HG02973 (cell line): ENCODE measurements at regions not wholly inside any gene's neighbourhood (a gene's known extent, or its start where the extent isn't known, plus 50 kb on each side); places are given as distances from the start of the nearest gene placed in this dataset.

ENCODE experiments used
- ATAC-seq: cut with Tn5 transposase; IDR thresholded peaks from one replicate; pipeline ENCODE4 v1.9.1; 2021; ENCODE audit warnings: moderate library complexity; ENCODE audit not compliant: unreplicated experiment

GRCh38 chr11:87437844-87438223 lies 400.1 kb downstream of the TMEM135 start:
- ATAC-seq = no peak

- no peak for ATAC-seq
Observed at GRCh38 chr11:87437133-87437843, 399.6 kb downstream of the TMEM135 start.

- ATAC-seq = no peak
Observed at GRCh38 chr11:87432022-87432421, 394.3 kb downstream of the TMEM135 start.

GRCh38 chr11:87431392-87431791 lies 393.7 kb downstream of the TMEM135 start:
- no peak for ATAC-seq

- ATAC-seq = no peak
Observed at GRCh38 chr11:87430821-87431220, 393.1 kb downstream of the TMEM135 start.

GRCh38 chr11:87429996-87430395 lies 392.3 kb downstream of the TMEM135 start:
- ATAC-seq = no peak

- no peak for ATAC-seq
Observed at GRCh38 chr11:87428266-87428665, 390.5 kb downstream of the TMEM135 start.

GRCh38 chr11:87425943-87426342 lies 388.2 kb downstream of the TMEM135 start:
- ATAC-seq = no peak

GRCh38 chr11:87425391-87425790 lies 387.7 kb downstream of the TMEM135 start:
- ATAC-seq = no peak

GRCh38 chr11:87423161-87423560 lies 385.4 kb downstream of the TMEM135 start:
- ATAC-seq = no peak

GRCh38 chr11:87422566-87422965 lies 384.8 kb downstream of the TMEM135 start:
- ATAC-seq = no peak

GRCh38 chr11:87421422-87421821 lies 383.7 kb downstream of the TMEM135 start:
- peak; percentile 90 for ATAC-seq

GRCh38 chr11:87417951-87418350 lies 380.2 kb downstream of the TMEM135 start:
- ATAC-seq = no peak

GRCh38 chr11:87405843-87406242 lies 368.1 kb downstream of the TMEM135 start:
- ATAC-seq = no peak

GRCh38 chr11:87405356-87405755 lies 367.6 kb downstream of the TMEM135 start:
- ATAC-seq = no peak

- ATAC-seq = no peak
Observed at GRCh38 chr11:87401653-87402052, 363.9 kb downstream of the TMEM135 start.

- no peak for ATAC-seq
Observed at GRCh38 chr11:87399341-87399740, 361.6 kb downstream of the TMEM135 start.

GRCh38 chr11:87398931-87399330 lies 361.2 kb downstream of the TMEM135 start:
- ATAC-seq = no peak

GRCh38 chr11:87397011-87397865 lies 359.5 kb downstream of the TMEM135 start:
- ATAC-seq = no peak

GRCh38 chr11:87394924-87395323 lies 357.2 kb downstream of the TMEM135 start:
- ATAC-seq = no peak

GRCh38 chr11:87392665-87393064 lies 354.9 kb downstream of the TMEM135 start:
- no peak for ATAC-seq

GRCh38 chr11:87391496-87391895 lies 353.8 kb downstream of the TMEM135 start:
- no peak for ATAC-seq
